ENCODE measurements at regions not wholly inside any gene's neighbourhood (a gene's known extent, or its start where the extent isn't known, plus 50 kb on each side); places are given as distances from the start of the nearest gene placed in this dataset.
"Not testable (repeated sequence)": the region's sequence is repeated elsewhere in the genome, so short reads cannot be mapped to it uniquely, and the experiment has no call there.

GRCh38 chr4:126136922-126137781, 822.4 kb downstream of the FAT4 start:
- DNase-seq (ENCODE audit: low spot score) = no peak

- no peak for DNase-seq (ENCODE audit: low spot score)
Measured at GRCh38 chr4:126137782-126138170, 823.0 kb downstream of the FAT4 start.

GRCh38 chr4:126144543-126145237, 829.9 kb downstream of the FAT4 start:
- no peak for DNase-seq (ENCODE audit: low spot score)

- no peak for DNase-seq (ENCODE audit: low spot score)
Measured at GRCh38 chr4:126168484-126168883, 853.7 kb downstream of the FAT4 start.

- no peak for DNase-seq (ENCODE audit: low spot score)
Measured at GRCh38 chr4:126172126-126172525, 857.4 kb downstream of the FAT4 start.

- DNase-seq (ENCODE audit: low spot score) = no peak
Measured at GRCh38 chr4:126174627-126175026, 859.9 kb downstream of the FAT4 start.

- no peak for DNase-seq (ENCODE audit: low spot score)
Measured at GRCh38 chr4:126180642-126181041, 865.9 kb downstream of the FAT4 start.

- DNase-seq (ENCODE audit: low spot score) = no peak
Measured at GRCh38 chr4:126182336-126182735, 867.6 kb downstream of the FAT4 start.

- DNase-seq (ENCODE audit: low spot score) = no peak
Measured at GRCh38 chr4:126182786-126183185, 868.0 kb downstream of the FAT4 start.

GRCh38 chr4:126183206-126183605, 868.5 kb downstream of the FAT4 start:
- DNase-seq (ENCODE audit: low spot score) = no peak

- no peak for DNase-seq (ENCODE audit: low spot score)
Measured at GRCh38 chr4:126191536-126191935, 876.8 kb downstream of the FAT4 start.

GRCh38 chr4:126192506-126192905, 877.8 kb downstream of the FAT4 start:
- no peak for DNase-seq (ENCODE audit: low spot score)

- DNase-seq (ENCODE audit: low spot score) = not testable (repeated sequence)
Measured at GRCh38 chr4:126201251-126202138, 886.7 kb downstream of the FAT4 start.

- no peak for DNase-seq (ENCODE audit: low spot score)
Measured at GRCh38 chr4:126202226-126202625, 887.5 kb downstream of the FAT4 start.

GRCh38 chr4:126207910-126208309, 893.2 kb downstream of the FAT4 start:
- no peak for DNase-seq (ENCODE audit: low spot score)

- no peak for DNase-seq (ENCODE audit: low spot score)
Measured at GRCh38 chr4:126209147-126209546, 894.4 kb downstream of the FAT4 start.

GRCh38 chr4:126213996-126214395, 899.2 kb downstream of the FAT4 start:
- DNase-seq (ENCODE audit: low spot score) = no peak

GRCh38 chr4:126215759-126216158, 901.0 kb downstream of the FAT4 start:
- no peak for DNase-seq (ENCODE audit: low spot score)

GRCh38 chr4:126216611-126217010, 901.9 kb downstream of the FAT4 start:
- DNase-seq (ENCODE audit: low spot score) = no peak

- DNase-seq (ENCODE audit: low spot score) = no peak
Measured at GRCh38 chr4:126221282-126221681, 906.5 kb downstream of the FAT4 start.

GRCh38 chr4:126221717-126222340, 907.1 kb downstream of the FAT4 start:
- DNase-seq (ENCODE audit: low spot score) = no peak
